ENCODE measurements at regions not wholly inside any gene's neighbourhood (a gene's known extent, or its start where the extent isn't known, plus 50 kb on each side); places are given as distances from the start of the nearest gene placed in this dataset.

- TF ChIP-seq EZH2phosphoT487 (IDR thresholded peaks at IDR 0.05; ENCODE audit: borderline replicate concordance) (no peak), CTCF (IDR thresholded peaks at IDR 0.05 in 2 of 3, conservative IDR thresholded peaks at IDR 0.05 in 1 of 3; ENCODE audit: borderline replicate concordance in 1 of 3, insufficient read depth in 1 of 3, low read depth in 2 of 3, low read length in 2 of 3) (no peak), REST (IDR thresholded peaks at IDR 0.05; ENCODE audit: low read depth) (no peak), SP1 (IDR thresholded peaks at IDR 0.05; ENCODE audit: low read depth) (no peak), POLR2AphosphoS5 (IDR thresholded peaks at IDR 0.05; ENCODE audit: low read depth, low read length) (no peak), JUND (IDR thresholded peaks at IDR 0.05) (no peak), EZH2 (IDR thresholded peaks at IDR 0.05) (no peak), SRF (IDR thresholded peaks at IDR 0.05; ENCODE audit: low read depth) (no peak)
Measured at GRCh38 chr4:181613200-181613599, 630.0 kb upstream of the TENM3 start.

All from HCT116 (cell line).